ENCODE measurements at regions not wholly inside any gene's neighbourhood (a gene's known extent, or its start where the extent isn't known, plus 50 kb on each side); places are given as distances from the start of the nearest gene placed in this dataset.

GRCh38 chr9:18173923-18174322 is 300.0 kb upstream of the ADAMTSL1 start:
- DNase-seq (ENCODE audit: missing footprints) (no peak), ATAC-seq (no peak)
- intact Hi-C loops (cut with DNase I): no loop called here

GRCh38 chr9:18182636-18183035 is 291.3 kb upstream of the ADAMTSL1 start:
- no peak for DNase-seq (ENCODE audit: missing footprints)
- intact Hi-C loops (cut with DNase I): no loop called here

GRCh38 chr9:18183974-18184373 is 290.0 kb upstream of the ADAMTSL1 start:
- DNase-seq (ENCODE audit: missing footprints): no peak
- no peak for ATAC-seq
- intact Hi-C loops (cut with DNase I): no loop called here

More at GRCh38 chr9:18182636-18183035, 291.3 kb upstream of the ADAMTSL1 start:
- ATAC-seq: no peak

- ATAC-seq (no peak), DNase-seq (ENCODE audit: missing footprints) (no peak)
- intact Hi-C loops (cut with DNase I): no loop called here
These were observed 289.6 kb upstream of the ADAMTSL1 start for GRCh38 chr9:18184401-18184800.

GRCh38 chr9:18185196-18185595 is 288.8 kb upstream of the ADAMTSL1 start:
- intact Hi-C loops (cut with DNase I): no loop called here
- no peak for DNase-seq (ENCODE audit: missing footprints)
- ATAC-seq: no peak

- ATAC-seq: no peak
- intact Hi-C loops (cut with DNase I): no loop called here
These were observed 285.0 kb upstream of the ADAMTSL1 start for GRCh38 chr9:18188971-18189370.

GRCh38 chr9:18189871-18190670 is 283.9 kb upstream of the ADAMTSL1 start:
- ATAC-seq (no peak), DNase-seq (ENCODE audit: missing footprints) (no peak)
- intact Hi-C loops (cut with DNase I): no loop called here

More at GRCh38 chr9:18188971-18189370, 285.0 kb upstream of the ADAMTSL1 start:
- DNase-seq (ENCODE audit: missing footprints): no peak

- intact Hi-C loops (cut with DNase I): no loop called here
- DNase-seq (ENCODE audit: missing footprints): no peak
- no peak for ATAC-seq
These were observed 283.1 kb upstream of the ADAMTSL1 start for GRCh38 chr9:18190671-18191374.

- DNase-seq (ENCODE audit: missing footprints) (no peak), ATAC-seq (no peak)
- intact Hi-C loops (cut with DNase I): no loop called here
These were observed 279.6 kb upstream of the ADAMTSL1 start for GRCh38 chr9:18194316-18194715.

- intact Hi-C loops (cut with DNase I): no loop called here
- DNase-seq (ENCODE audit: missing footprints) (no peak), ATAC-seq (no peak)
These were observed 278.7 kb upstream of the ADAMTSL1 start for GRCh38 chr9:18195223-18195622.

- intact Hi-C loops (cut with DNase I): no loop called here
- ATAC-seq: no peak
- no peak for DNase-seq (ENCODE audit: missing footprints)
These were observed 271.0 kb upstream of the ADAMTSL1 start for GRCh38 chr9:18202924-18203323.

- DNase-seq (ENCODE audit: missing footprints) (no peak), ATAC-seq (no peak)
- intact Hi-C loops (cut with DNase I): no loop called here
These were observed 266.2 kb upstream of the ADAMTSL1 start for GRCh38 chr9:18207735-18208134.

GRCh38 chr9:18208166-18209059 is 265.5 kb upstream of the ADAMTSL1 start:
- intact Hi-C loops (cut with DNase I): no loop called here
- DNase-seq (ENCODE audit: missing footprints): no peak

GRCh38 chr9:18215626-18216025 is 258.3 kb upstream of the ADAMTSL1 start:
- DNase-seq (ENCODE audit: missing footprints) (no peak), ATAC-seq (no peak)
- intact Hi-C loops (cut with DNase I): no loop called here

More at GRCh38 chr9:18208166-18209059, 265.5 kb upstream of the ADAMTSL1 start:
- ATAC-seq: no peak

GRCh38 chr9:18216376-18216775 is 257.6 kb upstream of the ADAMTSL1 start:
- intact Hi-C loops (cut with DNase I): no loop called here
- DNase-seq (ENCODE audit: missing footprints) (no peak), ATAC-seq (no peak)

GRCh38 chr9:18228101-18228500 is 245.9 kb upstream of the ADAMTSL1 start:
- ATAC-seq (no peak), DNase-seq (ENCODE audit: missing footprints) (no peak)
- intact Hi-C loops (cut with DNase I): no loop called here

GRCh38 chr9:18229992-18230676 is 243.8 kb upstream of the ADAMTSL1 start:
- intact Hi-C loops (cut with DNase I): no loop called here
- ATAC-seq (no peak), DNase-seq (ENCODE audit: missing footprints) (no peak)

GRCh38 chr9:18233311-18233710 is 240.6 kb upstream of the ADAMTSL1 start:
- ATAC-seq: no peak
- intact Hi-C loops (cut with DNase I): no loop called here
- DNase-seq (ENCODE audit: missing footprints): no peak

Data from Right ventricle myocardium inferior (tissue), 1 donor.